GM23338 (cell line): ENCODE measurements at regions not wholly inside any gene's neighbourhood (a gene's known extent, or its start where the extent isn't known, plus 50 kb on each side); places are given as distances from the start of the nearest gene placed in this dataset.

Source experiments
- CREB1 ChIP-seq: fragments of 250-450 bp; sonication (Bioruptor Pico); IDR thresholded peaks from 2 replicates; pipeline ENCODE4 v1.5.0; 2020; ENCODE audit warnings: low read depth, mild to moderate bottlenecking, moderate library complexity
- CTCF ChIP-seq, 2 experiments: fragments of 200-600 bp in 1 of 2; sonication (generic) in 1 of 2; conservative IDR thresholded peaks; 2 replicates each; pipeline versions ENCODE4 v1.5.1 to v1.6.1; 2016 to 2017; ENCODE audit warnings: antibody characterized with exemption in 2 of 2, low read depth in 2 of 2, mild to moderate bottlenecking in 2 of 2, moderate library complexity in 1 of 2
- EZH2 ChIP-seq: fragments of 200-600 bp; sonication (generic); IDR thresholded peaks from one replicate; pipeline ENCODE4 v1.8.0; 2017; ENCODE audit warnings: antibody characterized with exemption, mild to moderate bottlenecking, low read depth; ENCODE audit not compliant: unreplicated experiment
- EZH2phosphoT487 ChIP-seq: fragments of 200-600 bp; sonication (generic); IDR thresholded peaks from one replicate; pipeline ENCODE4 v1.8.1; 2018; ENCODE audit warnings: antibody characterized with exemption; ENCODE audit not compliant: unreplicated experiment
- JUNB ChIP-seq: IDR thresholded peaks from one replicate; pipeline ENCODE4 v1.6.1; 2016; ENCODE audit warnings: antibody characterized with exemption; ENCODE audit not compliant: unreplicated experiment
- NANOG ChIP-seq: IDR thresholded peaks from 2 replicates; pipeline ENCODE4 v1.6.1; 2016; ENCODE audit warnings: antibody characterized with exemption, borderline replicate concordance
- POLR2AphosphoS5 ChIP-seq: IDR thresholded peaks from 2 replicates; pipeline ENCODE4 v1.6.1; 2016; ENCODE audit warnings: antibody characterized with exemption, low read depth
- REST ChIP-seq: IDR thresholded peaks from one replicate; pipeline ENCODE4 v1.6.1; 2018; ENCODE audit warnings: antibody characterized with exemption; ENCODE audit not compliant: unreplicated experiment
- ZNF114 ChIP-seq: fragments of 250-450 bp; sonication (Bioruptor Pico); IDR thresholded peaks from 2 replicates; pipeline ENCODE4 v1.5.0; 2020; ENCODE audit warnings: mild to moderate bottlenecking, moderate library complexity
- TF ChIP-seq, protein P1 (sequence below): IDR thresholded peaks from 2 replicates; pipeline ENCODE4 v1.6.1; 2016; ENCODE audit warnings: antibody characterized with exemption

GRCh38 chr1:29392036-29392435, 155.7 kb downstream of the PTPRU start:
- TF ChIP-seq POLR2AphosphoS5 (no peak), CTCF (conservative IDR thresholded peaks at IDR 0.05; ENCODE audit: low read depth in 2 of 2) (no peak), ZNF114 (CRISPR knock-in tag) (no peak), CREB1 (CRISPR knock-in tag) (no peak), JUNB (no peak), REST (no peak), EZH2 (no peak), EZH2phosphoT487 (no peak), NANOG (no peak)
- TF ChIP-seq, protein P1, sequence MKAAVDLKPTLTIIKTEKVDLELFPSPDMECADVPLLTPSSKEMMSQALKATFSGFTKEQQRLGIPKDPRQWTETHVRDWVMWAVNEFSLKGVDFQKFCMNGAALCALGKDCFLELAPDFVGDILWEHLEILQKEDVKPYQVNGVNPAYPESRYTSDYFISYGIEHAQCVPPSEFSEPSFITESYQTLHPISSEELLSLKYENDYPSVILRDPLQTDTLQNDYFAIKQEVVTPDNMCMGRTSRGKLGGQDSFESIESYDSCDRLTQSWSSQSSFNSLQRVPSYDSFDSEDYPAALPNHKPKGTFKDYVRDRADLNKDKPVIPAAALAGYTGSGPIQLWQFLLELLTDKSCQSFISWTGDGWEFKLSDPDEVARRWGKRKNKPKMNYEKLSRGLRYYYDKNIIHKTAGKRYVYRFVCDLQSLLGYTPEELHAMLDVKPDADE, result no peak
